Smooth muscle cell of the brain vasculature (primary cell): ENCODE measurements at regions not wholly inside any gene's neighbourhood (a gene's known extent, or its start where the extent isn't known, plus 50 kb on each side); places are given as distances from the start of the nearest gene placed in this dataset.

Experiments used
- DNase-seq: peaks from one replicate; pipeline ENCODE4 v3.0.0-alpha.2; 2012; ENCODE audit warnings: low read depth, low spot score

DNA sequence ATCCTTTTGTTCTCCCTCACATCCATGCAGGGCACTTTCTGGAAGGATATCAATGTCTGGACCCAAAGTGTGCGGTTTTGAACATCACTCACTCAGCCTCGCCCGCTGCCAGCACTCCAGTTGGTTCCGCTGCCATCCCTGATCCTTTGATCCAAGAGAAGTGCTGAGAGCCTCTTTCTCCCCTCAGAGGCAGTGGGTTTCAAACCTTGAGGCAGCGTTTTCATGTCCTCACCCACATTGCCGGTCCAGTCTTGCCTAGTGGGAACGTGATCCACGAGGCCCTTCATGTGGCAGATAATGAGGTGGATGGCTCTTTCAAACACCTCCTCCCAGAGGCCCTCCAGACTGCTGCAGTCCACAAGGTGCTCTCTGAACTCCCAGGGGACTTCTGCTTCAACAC is 122.2 kb downstream of the ACTL8 start:
- no peak for DNase-seq

DNA sequence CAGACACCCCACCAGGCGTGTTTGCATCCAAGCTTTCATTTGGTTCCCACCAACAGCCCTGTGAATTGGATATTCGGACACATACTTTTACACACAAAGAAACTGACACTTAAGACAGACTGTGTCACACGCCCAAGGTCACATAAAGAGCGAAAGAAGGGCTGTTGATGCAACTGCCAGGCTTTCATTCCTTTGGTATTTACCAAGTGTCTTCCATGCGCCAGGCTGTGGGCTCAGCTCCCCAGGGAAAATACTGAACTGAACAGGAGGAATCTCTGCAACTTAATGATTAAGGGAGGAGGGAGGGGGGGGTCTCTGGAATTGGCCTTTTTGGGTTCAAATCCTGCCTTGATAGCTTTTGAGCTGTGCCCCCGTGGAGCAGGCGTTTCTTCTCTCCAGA is 122.8 kb downstream of the ACTL8 start:
- DNase-seq = no peak

DNA sequence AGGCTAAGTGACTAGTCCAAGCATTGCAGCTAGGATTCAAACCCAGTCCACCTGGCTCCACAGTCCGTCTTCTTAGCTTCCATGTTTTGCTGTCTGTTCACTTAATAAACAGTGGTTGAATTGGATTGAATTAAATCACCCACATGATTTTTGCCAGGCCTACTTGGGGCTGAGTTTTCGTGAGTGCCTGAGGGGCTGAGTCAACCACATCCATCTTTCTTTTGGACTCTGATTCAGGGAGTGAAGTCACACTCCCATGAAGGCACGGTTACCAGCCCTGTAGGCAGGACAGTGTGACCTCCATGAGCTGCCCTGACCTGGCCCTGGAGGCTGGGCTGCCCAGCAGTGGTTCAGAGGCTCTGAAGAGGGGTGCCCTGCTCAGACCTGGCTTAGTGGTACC is 123.7 kb downstream of the ACTL8 start:
- DNase-seq = no peak

DNA sequence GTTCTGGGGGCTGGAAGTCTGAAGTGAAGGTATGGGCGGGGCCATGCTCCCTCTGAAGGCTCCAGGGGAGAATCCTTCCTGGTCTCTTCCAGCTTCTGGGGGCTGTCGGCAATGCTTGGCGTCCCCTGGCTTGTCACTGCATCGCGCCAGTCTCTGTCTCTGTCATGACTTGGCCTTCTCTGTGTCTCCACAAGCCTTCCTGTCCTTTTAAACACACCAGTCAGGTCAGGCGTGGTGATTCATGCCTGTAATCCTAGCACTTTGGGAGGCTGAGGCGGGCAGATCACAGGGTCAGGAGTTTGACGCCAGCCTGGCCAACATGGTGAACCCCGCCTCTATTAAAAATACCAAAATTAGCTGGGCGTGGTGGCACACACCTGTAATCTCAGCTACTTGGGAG is 125.3 kb downstream of the ACTL8 start:
- DNase-seq = no peak

DNA sequence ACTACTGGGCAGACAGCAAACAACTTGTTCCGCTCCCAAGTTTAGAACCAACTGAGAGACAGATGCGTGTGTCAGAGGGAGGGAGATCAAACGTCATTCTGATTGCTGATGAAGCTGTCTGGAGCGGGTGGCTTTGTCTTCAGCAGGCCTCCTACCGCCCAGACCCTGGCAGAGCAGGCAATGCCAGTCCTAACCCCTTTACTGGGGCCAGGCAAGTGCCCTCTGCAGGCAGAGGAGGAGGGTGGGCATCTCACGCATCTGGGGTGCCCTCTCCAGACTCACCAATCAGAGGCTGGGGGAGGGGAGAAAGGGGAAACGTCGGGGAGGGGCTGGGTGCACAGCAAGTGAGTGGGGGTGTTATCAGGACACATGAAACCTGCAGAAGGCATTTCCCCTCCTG is 126.6 kb downstream of the ACTL8 start:
- no peak for DNase-seq

DNA sequence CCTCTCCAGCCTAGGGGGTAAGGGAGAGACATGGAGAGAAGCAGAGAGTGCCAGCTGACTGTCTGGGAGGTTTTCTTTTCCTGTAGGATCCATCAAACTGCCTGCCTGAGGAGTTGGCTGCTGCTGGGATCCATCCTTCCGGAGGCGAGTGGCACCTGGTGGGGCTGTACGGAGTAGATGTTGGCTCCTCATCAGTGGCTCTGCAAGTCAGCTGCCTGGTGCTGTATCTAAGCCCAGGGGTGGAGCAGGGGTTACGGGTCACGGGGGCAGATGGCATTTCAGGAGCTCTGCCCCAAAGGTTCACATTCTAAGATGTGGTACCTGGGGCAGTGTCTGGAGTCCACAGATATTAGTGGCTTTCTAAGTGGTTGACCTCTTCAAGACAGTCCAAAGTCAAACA is 128.0 kb downstream of the ACTL8 start:
- no peak for DNase-seq

DNA sequence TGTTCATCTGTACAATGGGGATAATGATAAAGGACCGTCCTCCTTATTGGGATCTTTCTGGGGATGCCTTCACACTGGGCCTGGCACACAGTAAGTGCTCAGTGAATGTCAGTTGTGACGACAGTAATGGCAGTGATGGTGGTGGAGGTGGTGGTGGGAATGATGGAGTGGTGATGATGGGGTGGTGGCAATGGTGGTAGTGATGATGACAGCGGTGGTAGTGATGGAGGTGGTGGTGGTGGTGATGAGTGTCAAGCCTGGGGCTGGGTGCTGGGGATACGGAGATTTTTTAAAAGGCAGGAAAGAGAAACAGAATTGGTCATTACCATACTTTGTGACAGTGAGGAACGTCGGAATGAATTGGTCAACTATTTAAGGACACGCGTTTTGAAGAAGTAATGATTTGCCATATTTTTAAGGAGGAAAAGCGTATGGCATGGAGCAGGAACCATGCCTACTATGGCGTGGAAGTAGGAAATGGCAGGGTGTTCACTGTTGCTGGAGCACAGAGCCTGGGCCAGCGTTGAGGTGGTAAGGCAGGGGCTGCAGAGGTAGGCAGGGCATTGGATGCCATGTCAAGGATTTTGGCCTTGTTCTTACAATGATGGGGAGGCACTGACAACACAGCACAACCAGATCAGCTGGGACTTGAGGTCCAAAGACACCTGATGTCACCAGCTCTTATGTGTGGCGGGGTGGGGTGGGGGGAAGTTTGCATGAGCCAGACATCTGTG is 128.7 kb downstream of the ACTL8 start:
- no peak for DNase-seq

DNA sequence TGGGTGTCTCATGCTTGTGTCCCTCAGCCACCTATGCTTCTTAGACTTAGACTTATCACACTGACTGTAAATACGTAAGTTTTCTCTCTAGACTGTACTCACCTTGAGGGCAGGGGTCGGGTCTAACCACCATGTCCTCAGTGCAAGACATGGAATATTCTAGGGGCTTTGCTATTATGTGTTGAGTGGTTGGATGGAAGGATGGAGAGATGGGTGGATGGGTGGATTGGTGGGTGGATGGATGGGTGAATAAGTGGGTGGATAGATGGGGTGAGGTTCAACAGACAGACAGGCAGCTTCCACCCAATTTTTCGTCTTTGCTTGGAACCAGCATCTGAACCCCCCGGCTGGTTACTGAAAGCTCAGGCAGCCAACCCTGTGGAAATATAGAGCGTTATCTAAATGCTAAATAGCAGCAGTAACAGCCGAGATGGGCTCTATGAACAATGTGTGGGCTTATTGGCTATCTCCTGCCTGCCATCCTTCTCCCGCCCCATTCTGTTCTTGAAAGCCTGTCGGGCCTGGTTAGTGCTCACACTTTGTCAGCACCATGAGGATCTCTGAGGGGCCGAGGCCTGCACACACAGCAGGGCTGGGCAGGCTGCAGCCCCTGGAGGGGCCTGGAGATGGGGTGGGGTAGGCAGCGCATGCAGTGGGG is 130.7 kb downstream of the ACTL8 start:
- no peak for DNase-seq

DNA sequence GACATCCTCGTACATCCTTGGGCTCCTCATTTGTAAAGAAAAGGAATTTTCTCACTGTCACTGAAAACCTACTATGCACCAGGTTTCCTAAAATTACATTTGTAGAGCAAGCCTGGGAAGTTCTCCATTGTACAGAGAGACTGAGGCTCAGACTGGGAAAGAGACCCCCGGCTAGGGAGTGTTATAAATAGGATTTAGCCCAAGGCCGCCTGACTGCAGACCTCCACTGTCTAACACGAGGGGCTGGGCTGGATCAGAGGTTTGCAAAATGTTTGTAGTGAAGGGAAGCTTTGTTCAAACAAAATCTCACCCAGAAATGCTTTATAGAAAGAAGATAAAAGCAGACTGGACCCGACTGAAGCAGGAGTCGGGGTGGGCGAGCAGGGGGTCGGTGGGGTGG is 131.3 kb downstream of the ACTL8 start:
- no peak for DNase-seq

DNA sequence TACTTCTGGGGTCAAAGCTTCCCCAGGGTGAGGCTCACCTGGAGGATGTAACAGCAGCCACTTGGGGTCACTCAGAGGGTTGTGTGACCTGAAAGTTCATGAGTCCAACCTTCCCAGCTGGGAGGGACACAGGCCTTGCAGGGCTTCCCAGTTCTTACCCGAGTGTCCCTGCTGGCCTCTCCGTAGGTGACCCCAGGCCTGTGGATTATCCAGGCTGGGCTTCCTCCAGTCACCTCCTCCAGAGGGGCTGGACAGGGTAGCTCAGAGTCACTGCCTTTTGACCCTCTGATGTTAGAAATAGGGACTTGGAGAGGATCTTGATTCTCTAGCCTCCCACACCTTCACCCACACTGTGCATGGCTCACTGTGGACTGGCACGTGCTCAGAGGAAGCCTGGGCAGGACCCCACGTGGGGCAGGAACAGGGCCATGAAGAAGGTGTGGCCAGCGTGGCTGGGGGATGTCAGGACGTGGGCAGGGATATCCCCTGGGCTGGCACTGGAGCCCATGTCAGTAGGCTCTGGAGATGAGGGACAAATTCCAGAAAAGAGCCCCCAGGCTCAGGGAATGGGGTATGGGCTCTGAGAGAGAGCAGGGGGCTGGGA is 131.8 kb downstream of the ACTL8 start:
- DNase-seq = no peak

DNA sequence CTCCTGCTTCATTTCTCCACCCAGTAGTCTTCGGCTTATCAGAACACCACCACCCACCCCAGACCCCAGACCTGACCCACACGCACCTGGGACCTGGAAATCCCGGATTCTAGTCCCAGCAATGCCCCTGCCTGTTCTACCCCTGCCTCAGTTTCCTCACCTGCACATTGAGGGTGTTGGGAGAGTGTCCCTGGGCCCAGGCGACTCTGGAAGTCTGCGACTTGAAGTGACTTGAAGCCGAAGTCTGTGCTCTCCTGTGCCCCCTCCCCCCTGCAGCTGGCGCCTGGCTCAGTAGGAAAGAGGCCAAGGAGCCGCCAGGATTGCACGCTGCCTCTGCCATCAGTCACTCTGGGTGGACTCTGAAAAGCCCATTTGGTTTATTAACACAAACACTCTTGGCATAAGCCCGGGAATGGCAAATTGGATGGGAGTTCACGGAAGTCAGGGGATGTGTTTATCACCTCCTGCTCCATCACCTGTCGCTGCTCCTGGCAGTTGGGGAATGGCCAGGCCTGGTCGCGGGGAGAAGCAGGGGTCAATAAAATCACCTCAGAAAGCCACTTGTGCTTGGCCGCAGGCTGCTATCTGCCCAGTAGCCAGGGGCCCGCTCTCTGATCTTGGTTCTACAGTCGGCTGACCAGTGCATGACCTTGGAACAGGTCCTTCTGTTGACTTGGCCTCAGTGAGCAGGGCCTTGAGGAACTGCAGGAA is 132.7 kb downstream of the ACTL8 start:
- DNase-seq = no peak

DNA sequence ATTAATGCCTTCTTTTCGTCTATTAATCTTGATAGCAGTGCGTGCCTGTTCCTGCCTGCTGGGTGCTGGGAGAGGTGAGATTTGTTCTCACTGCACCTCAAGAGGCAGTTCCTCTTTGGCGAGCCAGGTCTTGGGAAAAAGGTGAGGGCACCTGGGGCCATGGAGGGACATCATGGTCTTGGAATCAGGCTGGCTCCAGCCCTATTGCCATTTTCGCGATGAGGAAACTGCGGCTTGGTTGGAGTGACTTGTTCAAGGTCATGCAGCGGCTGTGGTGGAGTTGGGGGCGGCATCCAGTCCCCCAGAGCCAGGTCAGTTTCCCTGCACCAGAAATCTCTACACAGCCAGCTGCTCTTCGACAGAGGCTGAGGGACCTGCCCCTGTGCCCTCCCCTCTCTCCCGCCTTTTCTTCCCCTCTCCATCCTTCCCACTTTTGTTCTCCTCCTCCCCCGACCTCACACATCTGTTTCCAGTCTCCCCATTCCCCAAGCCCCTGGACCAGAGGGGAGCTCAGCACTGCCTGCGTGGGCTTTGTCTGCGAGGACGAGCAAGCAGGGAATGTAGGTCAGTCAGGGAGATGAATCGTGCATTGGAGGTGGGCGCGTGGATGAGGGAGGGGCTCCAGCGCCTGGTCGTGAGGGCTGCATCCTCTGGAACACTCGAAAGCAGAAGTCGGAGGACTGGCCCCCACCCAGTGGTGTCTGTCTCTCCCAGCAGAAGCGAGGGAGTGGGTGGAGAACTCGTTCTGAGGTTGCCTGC is 135.1 kb downstream of the ACTL8 start:
- DNase-seq = no peak

DNA sequence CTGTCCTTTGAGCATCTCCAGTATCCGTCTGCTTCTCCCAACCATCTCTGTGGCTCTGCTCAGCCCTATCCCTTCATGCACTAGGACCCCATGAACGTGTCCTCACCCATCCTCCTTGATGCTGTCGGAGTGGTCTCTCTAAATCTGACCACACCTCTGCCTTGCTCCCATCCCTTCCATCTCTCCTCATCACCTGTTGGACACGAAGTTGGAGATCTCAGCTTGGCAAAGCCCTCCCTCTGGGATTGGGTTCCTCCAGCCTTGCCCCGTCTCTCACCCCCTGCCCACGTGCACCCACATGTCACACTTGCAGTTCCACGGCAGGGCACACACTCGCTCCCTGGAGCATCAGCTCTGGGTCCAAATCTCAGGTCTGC is 135.7 kb downstream of the ACTL8 start:
- no peak for DNase-seq

DNA sequence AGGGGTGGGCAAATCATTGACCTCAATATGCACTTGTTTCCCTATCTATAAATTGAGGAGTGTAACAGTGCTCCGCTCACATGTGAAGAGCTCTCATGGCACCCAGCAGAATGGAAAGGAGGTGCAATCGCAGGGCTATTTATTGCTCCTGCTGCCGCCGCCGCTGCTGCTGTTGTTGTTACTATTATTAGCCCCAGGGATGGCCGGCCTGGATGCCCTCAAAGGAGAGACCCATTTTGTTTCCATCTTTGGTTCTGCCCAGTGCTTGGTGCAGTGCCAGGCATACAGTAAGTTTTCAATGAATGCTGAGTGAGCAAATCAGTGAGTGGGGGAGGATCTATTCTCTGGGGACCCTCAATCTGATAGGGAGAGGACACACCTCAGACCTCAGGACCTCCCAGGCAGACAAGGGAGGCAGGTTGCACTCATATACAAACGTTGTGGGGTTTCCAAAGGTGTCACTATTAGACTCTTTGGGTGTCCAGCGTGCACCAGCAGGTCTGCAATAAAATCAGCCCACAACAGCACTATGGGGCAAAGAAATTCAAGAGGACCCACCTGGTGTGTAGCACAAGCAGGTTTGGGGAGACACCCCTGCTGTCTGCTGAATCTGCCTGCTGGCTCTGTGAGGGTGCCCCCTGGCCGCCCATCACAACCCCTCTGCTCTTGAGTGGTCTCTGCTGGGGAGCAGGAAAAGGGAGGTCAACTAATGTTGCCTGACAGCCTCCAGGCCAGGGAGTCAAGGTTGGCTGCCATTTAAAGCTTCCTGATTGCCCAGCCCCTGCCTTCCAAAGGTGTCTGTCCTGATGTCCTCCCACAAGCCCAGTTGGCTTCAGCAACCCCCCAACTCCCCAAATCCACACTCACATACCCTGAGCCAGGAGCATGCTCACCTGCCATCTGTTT is 136.3 kb downstream of the ACTL8 start:
- no peak for DNase-seq

DNA sequence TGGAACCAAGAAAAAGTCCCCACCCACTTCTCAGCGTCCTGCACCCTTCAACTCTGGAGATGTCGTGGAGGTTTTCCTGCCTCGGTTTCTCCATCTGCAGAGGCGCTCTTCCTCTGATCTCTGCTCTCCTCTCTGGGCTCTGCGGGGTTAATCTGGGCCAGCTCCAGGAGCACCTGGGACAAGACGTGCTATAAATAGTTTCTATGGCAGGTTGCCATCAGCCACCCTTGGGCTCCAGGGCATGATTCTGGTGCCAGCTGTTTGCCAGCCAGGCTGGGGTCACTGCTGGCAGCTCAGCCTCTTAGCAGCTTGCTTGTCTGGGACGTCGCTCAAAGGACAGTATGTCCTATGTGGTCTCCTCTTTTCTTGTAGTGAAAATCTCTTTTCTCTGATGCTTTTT is 137.1 kb downstream of the ACTL8 start:
- no peak for DNase-seq

DNA sequence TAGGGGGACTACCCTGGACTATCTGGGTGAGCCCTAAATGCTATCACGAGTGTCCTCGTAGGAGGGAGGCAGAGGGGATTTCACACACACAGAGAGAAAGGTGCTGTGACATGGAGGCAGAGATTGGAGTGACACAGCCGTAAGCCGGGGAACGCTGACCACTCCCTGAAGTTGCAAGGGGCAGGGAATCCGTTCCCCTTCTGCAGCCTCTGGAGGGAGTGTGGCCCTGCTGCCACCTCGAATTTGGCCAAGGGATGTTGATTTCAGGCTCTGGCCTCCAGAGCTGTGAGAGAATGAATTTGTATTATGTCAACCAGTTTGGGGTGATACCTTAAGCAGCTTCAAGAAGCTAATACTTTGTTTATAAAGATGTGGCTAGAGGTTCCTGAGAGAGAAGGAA is 137.7 kb downstream of the ACTL8 start:
- DNase-seq = no peak

DNA sequence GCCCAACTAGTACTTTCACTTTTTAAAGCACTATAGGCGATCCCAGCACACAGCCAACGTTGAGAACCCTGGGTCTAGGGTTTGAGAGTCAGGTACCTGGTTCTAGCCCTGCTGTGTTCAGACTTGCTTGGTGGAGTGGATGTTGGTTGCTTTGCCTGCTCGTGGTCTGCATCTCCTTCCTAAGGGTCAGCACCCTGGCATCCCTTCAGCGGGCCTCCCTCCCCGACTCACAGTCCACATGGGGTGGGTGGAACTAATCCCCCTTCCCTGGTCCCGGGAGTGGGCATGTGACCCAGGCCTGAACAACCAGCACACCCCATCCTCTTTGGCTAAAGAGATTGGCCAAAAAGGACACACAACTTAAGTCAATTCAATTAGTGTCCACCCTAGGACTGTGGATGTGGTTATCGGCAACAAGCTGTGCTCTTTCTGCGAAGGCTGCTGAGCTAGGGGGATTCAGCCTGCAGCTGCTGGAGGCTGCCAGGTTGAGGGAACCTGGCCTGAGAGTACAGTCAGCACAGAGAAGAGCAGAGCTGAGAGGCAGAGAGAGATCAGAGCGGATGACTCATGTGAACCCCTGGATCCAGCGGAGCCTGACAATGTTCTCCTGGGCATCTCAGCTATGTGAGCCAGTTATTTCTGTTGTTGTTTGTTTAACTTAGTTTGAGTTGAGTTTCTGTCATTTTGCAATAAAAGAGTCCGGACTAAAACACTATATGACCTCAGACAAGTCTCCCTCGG is 138.9 kb downstream of the ACTL8 start:
- no peak for DNase-seq

DNA sequence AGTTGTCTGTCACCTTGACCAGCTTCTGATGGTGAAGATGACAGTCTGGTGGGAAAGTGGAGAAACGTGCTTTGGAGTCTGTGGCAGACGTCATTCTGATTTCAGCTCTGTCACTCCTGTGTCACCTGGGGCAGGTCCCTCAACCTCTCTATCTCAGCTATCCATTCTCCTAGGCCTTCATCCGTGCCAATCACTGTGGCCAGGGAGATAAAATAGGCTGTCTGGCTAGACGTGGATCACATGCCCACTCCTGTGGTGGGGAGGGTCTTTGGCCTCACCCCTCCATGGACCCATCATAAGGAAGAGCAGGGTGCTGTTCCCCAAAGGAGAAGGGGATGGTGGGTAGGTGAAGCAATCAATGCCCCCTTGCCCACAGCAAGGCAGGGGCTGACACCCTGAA is 140.3 kb downstream of the ACTL8 start:
- no peak for DNase-seq

DNA sequence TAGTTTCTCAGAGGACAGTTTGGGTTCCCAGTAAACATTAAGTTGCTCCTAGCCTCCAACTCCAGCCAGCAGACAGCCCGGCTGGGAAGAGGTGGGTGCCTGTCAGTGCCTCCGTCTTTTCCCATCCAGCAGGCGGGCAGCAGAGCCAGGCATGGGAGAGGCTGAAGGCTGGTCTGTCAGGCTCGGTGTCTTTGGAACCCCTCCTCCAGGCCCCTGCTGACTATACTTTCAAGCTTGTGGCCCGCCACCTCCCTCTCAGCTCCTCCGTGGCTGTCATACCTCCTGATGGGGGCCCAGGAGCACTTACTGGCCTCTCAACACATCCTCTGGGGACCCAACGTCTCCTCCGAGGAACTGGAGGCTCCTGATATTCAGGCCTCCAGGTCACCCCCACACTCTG is 140.9 kb downstream of the ACTL8 start:
- no peak for DNase-seq

DNA sequence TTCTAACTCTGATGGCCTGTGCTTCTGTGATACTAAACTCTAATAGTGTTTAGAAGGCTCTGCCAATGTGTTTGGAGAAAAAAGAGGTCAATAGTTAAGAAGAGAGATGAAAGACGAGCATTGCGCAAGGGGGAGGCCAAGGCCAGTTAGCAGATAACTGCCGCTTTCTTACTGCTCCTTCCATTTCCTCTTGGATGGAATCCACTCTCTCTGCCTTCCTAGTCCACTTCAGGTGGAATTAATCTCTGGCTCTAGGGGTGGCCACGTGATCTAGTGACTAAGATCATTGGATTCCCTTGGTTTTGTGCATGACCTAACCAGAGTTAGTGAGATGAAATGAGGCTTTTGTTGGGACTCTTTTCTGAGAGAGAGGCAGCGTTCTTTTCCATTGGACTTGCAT is 148.3 kb downstream of the ACTL8 start:
- DNase-seq = no peak
